ENCODE measurements at regions not wholly inside any gene's neighbourhood (a gene's known extent, or its start where the extent isn't known, plus 50 kb on each side); places are given as distances from the start of the nearest gene placed in this dataset.
"Not testable (repeated sequence)": the region's sequence is repeated elsewhere in the genome, so short reads cannot be mapped to it uniquely, and the experiment has no call there.

DNA sequence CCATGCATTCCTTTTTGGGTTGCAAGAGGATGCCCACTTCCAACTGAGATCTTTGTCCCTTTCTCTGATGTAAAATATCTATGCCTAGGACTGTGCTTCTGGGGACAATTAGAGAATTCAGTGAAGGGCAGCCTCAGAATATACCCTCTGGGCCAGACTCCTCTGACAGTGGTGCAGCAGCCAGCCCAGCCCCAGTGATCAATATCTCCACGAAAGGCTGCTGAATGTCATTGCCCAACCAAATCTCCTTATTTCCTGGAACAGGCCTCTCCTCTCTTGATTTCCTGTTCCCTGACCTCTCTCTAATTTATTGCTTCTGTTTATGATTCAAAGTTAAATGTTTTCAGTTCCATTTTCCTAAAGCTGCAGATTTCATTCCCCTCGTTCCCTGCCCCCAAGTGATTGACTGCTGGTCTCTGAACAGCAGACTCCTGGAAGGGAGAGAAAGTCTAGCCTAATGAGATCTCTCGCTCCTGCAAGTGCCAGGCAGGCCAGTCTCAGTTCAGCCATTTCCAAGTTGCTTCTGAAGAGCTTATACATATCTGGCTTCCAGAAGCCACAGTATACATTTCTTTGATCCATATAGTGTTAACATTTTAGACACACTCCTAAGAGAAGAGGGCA, 104.4 kb upstream of the SALL1 start:
- Histone ChIP-seq H3K79me2 (ENCODE audit: control insufficient read depth, insufficient read depth, low read length) (no peaks in the 10 kb centered on the region), H3K36me3 (ENCODE audit: control insufficient read depth in 2 of 2, extremely low read depth in 1 of 2, insufficient read depth in 2 of 2, low read length in 2 of 2) (no peaks in the 10 kb centered on the region), H3K27ac (ENCODE audit: insufficient read depth, low read depth, low read length) (no peak overlapping the region), H3K4me1 (ENCODE audit: control insufficient read depth, extremely low read depth, insufficient read depth, low read length) (no peaks in the 10 kb centered on the region), H4K20me1 (replicated peaks; ENCODE audit: control insufficient read depth, extremely low read depth, insufficient read depth, low read length) (no peaks in the 10 kb centered on the region), H3K4me3 (replicated peaks in 1 of 3; ENCODE audit: insufficient read depth in 1 of 3, low read depth in 1 of 3, low read length in 3 of 3) (no peak overlapping the region), H3K9ac (replicated peaks; ENCODE audit: extremely low read depth, insufficient read depth, low read length) (no peak overlapping the region), H3K9me3 (replicated peaks; ENCODE audit: control insufficient read depth, insufficient read depth, low read length) (peaks cover 7% of the 10 kb centered on the region), H3K4me2 (ENCODE audit: insufficient read depth, low read length) (no peak overlapping the region), H2AFZ (ENCODE audit: low read depth, low read length) (no peak overlapping the region), H3K9me1 (replicated peaks; ENCODE audit: control insufficient read depth, extremely low read depth, insufficient read depth, low read length) (no peaks in the 10 kb centered on the region), H3K27me3 (ENCODE audit: control insufficient read depth in 2 of 2, insufficient read depth in 2 of 2, low read length in 2 of 2) (no peaks in the 10 kb centered on the region)
- TF ChIP-seq MYC (IDR thresholded peaks at IDR 0.05; ENCODE audit: low read depth, low read length) (no peak), FOS (IDR thresholded peaks at IDR 0.05; ENCODE audit: borderline replicate concordance, insufficient read depth, low read length) (no peak), GATA2 (IDR thresholded peaks at IDR 0.05; ENCODE audit: insufficient read depth, insufficient read length, low read depth, low read length) (no peak), JUN (IDR thresholded peaks at IDR 0.05; ENCODE audit: borderline replicate concordance, insufficient read depth, insufficient read length, low read depth) (no peak), POLR2AphosphoS5 (IDR thresholded peaks at IDR 0.05; ENCODE audit: insufficient read depth, low read depth, low read length) (no peak), EZH2 (IDR thresholded peaks at IDR 0.05; ENCODE audit: borderline replicate concordance, low read depth, low read length, severe bottlenecking) (no peak), POLR2A (IDR thresholded peaks at IDR 0.05; ENCODE audit: low read depth, low read length) (no peak)
- TF ChIP-seq, protein P1, sequence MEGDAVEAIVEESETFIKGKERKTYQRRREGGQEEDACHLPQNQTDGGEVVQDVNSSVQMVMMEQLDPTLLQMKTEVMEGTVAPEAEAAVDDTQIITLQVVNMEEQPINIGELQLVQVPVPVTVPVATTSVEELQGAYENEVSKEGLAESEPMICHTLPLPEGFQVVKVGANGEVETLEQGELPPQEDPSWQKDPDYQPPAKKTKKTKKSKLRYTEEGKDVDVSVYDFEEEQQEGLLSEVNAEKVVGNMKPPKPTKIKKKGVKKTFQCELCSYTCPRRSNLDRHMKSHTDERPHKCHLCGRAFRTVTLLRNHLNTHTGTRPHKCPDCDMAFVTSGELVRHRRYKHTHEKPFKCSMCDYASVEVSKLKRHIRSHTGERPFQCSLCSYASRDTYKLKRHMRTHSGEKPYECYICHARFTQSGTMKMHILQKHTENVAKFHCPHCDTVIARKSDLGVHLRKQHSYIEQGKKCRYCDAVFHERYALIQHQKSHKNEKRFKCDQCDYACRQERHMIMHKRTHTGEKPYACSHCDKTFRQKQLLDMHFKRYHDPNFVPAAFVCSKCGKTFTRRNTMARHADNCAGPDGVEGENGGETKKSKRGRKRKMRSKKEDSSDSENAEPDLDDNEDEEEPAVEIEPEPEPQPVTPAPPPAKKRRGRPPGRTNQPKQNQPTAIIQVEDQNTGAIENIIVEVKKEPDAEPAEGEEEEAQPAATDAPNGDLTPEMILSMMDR (IDR thresholded peaks at IDR 0.05; ENCODE audit: extremely low read depth in 1 of 2, insufficient read depth in 1 of 2, low read depth in 1 of 2, low read length in 2 of 2), result no peak
- TF ChIP-seq, protein P2, sequence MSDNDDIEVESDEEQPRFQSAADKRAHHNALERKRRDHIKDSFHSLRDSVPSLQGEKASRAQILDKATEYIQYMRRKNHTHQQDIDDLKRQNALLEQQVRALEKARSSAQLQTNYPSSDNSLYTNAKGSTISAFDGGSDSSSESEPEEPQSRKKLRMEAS (IDR thresholded peaks at IDR 0.05; ENCODE audit: insufficient read depth, insufficient read length), result no peak
- CTCF ChIA-PET, result no interaction called here
- intact Hi-C loops (cut with micrococcal nuclease), result no loop called here
- DNase-seq (ENCODE audit: low read depth, low spot score) (no peak), FAIRE-seq (no peak)
- no TSS peak for BruUV-seq (replicated peaks)
- POLR2A ChIA-PET, result no interaction called here
- dilution Hi-C loops (cut with MboI; ENCODE audit: extremely low pct_ligation_motif_present, low sequenced_read_pairs), result no loop called here

DNA sequence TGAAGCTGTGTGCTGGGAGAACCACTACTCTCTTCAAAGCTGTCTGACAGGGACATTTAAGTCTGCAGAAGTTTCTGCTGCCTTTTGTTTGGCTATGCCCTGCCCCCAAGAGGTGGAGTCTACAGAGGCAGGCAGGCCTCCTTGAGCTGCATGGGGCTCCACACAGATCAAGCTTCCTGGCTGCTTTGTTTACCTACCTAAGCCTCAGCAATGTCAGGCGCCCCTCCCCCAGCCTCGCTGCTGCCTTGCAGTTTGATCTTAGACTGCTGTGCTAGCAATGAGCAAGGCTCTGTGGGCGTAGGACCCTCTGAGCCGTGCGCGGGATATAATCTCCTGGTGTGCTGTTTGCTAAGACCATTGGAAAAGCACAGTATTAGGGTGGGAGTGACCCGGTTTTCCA, 103.3 kb upstream of the SALL1 start:
- H3K36me3 ChIP-seq (ENCODE audit: control insufficient read depth in 2 of 2, extremely low read depth in 1 of 2, insufficient read depth in 2 of 2, low read length in 2 of 2); intact Hi-C loops (cut with micrococcal nuclease); H3K9me3 ChIP-seq (replicated peaks; ENCODE audit: control insufficient read depth, insufficient read depth, low read length); H3K27ac ChIP-seq (ENCODE audit: insufficient read depth, low read depth, low read length); DNase-seq (ENCODE audit: low read depth, low spot score); H3K27me3 ChIP-seq (ENCODE audit: control insufficient read depth in 2 of 2, insufficient read depth in 2 of 2, low read length in 2 of 2); POLR2A ChIA-PET; dilution Hi-C loops (cut with MboI; ENCODE audit: extremely low pct_ligation_motif_present, low sequenced_read_pairs); H3K4me1 ChIP-seq (ENCODE audit: control insufficient read depth, extremely low read depth, insufficient read depth, low read length); H4K20me1 ChIP-seq (replicated peaks; ENCODE audit: control insufficient read depth, extremely low read depth, insufficient read depth, low read length); H3K9me1 ChIP-seq (replicated peaks; ENCODE audit: control insufficient read depth, extremely low read depth, insufficient read depth, low read length); H3K4me2 ChIP-seq (ENCODE audit: insufficient read depth, low read length); H3K4me3 ChIP-seq (replicated peaks in 1 of 3; ENCODE audit: insufficient read depth in 1 of 3, low read depth in 1 of 3, low read length in 3 of 3); H3K9ac ChIP-seq (replicated peaks; ENCODE audit: extremely low read depth, insufficient read depth, low read length); FAIRE-seq; H3K79me2 ChIP-seq (ENCODE audit: control insufficient read depth, insufficient read depth, low read length); BruUV-seq (replicated peaks); CTCF ChIA-PET; H2AFZ ChIP-seq (ENCODE audit: low read depth, low read length): not testable (repeated sequence)

Measured in endothelial cell of umbilical vein (primary cell).